PFSK-1 (cell line): ENCODE measurements at regions not wholly inside any gene's neighbourhood (a gene's known extent, or its start where the extent isn't known, plus 50 kb on each side); places are given as distances from the start of the nearest gene placed in this dataset.

Experiments
- FOXP2 ChIP-seq: optimal IDR thresholded peaks from 2 replicates; pipeline ENCODE3; 2011; ENCODE audit warnings: borderline replicate concordance, control low read depth, inconsistent platforms; ENCODE audit not compliant: insufficient read depth; ENCODE audit errors: extremely low read length, extremely low read depth
- POLR2AphosphoS5 ChIP-seq: IDR thresholded peaks from 2 replicates; pipeline ENCODE4 v1.6.1; 2012; ENCODE audit warnings: low read depth, mild to moderate bottlenecking, control low read depth, low read length, moderate library complexity
- SIN3A ChIP-seq: IDR thresholded peaks from 2 replicates; pipeline ENCODE4 v1.6.1; 2012; ENCODE audit warnings: mild to moderate bottlenecking, low read length, moderate library complexity, borderline replicate concordance; ENCODE audit not compliant: insufficient read depth
- TAF1 ChIP-seq: IDR thresholded peaks from 2 replicates; pipeline ENCODE4 v1.6.1; 2012; ENCODE audit warnings: low read length, control low read depth, borderline replicate concordance; ENCODE audit not compliant: insufficient read depth
- TF ChIP-seq, protein P1 (sequence below), 2 experiments: IDR thresholded peaks; 2 replicates each; pipeline versions ENCODE4 v1.6.1 to v1.8.0; 2011 to 2012; ENCODE audit warnings: low read depth in 2 of 2, low read length in 2 of 2, control low read depth in 1 of 2, inconsistent platforms in 1 of 2, mild to moderate bottlenecking in 1 of 2, moderate library complexity in 1 of 2; ENCODE audit not compliant: insufficient read depth in 1 of 2

GRCh38 chr7:4523219-4523618 lies 158.9 kb upstream of the FOXK1 start:
- no peak for TF ChIP-seq TAF1
- no peak for TF ChIP-seq POLR2AphosphoS5
- TF ChIP-seq SIN3A = no peak
- TF ChIP-seq, protein P1, sequence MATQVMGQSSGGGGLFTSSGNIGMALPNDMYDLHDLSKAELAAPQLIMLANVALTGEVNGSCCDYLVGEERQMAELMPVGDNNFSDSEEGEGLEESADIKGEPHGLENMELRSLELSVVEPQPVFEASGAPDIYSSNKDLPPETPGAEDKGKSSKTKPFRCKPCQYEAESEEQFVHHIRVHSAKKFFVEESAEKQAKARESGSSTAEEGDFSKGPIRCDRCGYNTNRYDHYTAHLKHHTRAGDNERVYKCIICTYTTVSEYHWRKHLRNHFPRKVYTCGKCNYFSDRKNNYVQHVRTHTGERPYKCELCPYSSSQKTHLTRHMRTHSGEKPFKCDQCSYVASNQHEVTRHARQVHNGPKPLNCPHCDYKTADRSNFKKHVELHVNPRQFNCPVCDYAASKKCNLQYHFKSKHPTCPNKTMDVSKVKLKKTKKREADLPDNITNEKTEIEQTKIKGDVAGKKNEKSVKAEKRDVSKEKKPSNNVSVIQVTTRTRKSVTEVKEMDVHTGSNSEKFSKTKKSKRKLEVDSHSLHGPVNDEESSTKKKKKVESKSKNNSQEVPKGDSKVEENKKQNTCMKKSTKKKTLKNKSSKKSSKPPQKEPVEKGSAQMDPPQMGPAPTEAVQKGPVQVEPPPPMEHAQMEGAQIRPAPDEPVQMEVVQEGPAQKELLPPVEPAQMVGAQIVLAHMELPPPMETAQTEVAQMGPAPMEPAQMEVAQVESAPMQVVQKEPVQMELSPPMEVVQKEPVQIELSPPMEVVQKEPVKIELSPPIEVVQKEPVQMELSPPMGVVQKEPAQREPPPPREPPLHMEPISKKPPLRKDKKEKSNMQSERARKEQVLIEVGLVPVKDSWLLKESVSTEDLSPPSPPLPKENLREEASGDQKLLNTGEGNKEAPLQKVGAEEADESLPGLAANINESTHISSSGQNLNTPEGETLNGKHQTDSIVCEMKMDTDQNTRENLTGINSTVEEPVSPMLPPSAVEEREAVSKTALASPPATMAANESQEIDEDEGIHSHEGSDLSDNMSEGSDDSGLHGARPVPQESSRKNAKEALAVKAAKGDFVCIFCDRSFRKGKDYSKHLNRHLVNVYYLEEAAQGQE (IDR thresholded peaks at IDR 0.05; ENCODE audit: insufficient read depth in 1 of 2, low read depth in 2 of 2, low read length in 2 of 2) = no peak
- TF ChIP-seq FOXP2 = no peak
